ENCODE measurements at regions not wholly inside any gene's neighbourhood (a gene's known extent, or its start where the extent isn't known, plus 50 kb on each side); places are given as distances from the start of the nearest gene placed in this dataset.

GRCh38 chr1:106924360-106924759 lies 132.1 kb upstream of the PRMT6 start:
- DNase-seq (no peak), ATAC-seq (no peak)
- H3K9me3 ChIP-seq = no peaks in the 10 kb centered on the region
- no peak for TF ChIP-seq CTCF (IDR thresholded peaks at IDR 0.05)
- intact Hi-C loops (cut with DNase I) = no loop called here
- no peaks in the 10 kb centered on the region for H3K36me3 ChIP-seq
- H3K27me3 ChIP-seq = no peaks in the 10 kb centered on the region
- H3K27ac ChIP-seq = no peak overlapping the region
- H3K4me1 ChIP-seq = no peaks in the 10 kb centered on the region
- H3K4me3 ChIP-seq = no peak overlapping the region

GRCh38 chr1:106925750-106926149 lies 130.7 kb upstream of the PRMT6 start:
- no peaks in the 10 kb centered on the region for H3K4me1 ChIP-seq
- no peak for DNase-seq
- intact Hi-C loops (cut with DNase I) = no loop called here

GRCh38 chr1:106926803-106927582 lies 129.5 kb upstream of the PRMT6 start:
- no peak for DNase-seq
- Histone ChIP-seq H3K4me1 (no peaks in the 10 kb centered on the region), H3K4me3 (no peak overlapping the region), H3K9me3 (no peaks in the 10 kb centered on the region), H3K36me3 (no peaks in the 10 kb centered on the region), H3K27me3 (no peaks in the 10 kb centered on the region), H3K27ac (no peak overlapping the region)
- ATAC-seq = no peak
- TF ChIP-seq CTCF (IDR thresholded peaks at IDR 0.05) = no peak
- intact Hi-C loops (cut with DNase I) = no loop called here

More at GRCh38 chr1:106925750-106926149, 130.7 kb upstream of the PRMT6 start:
- Histone ChIP-seq H3K36me3 (no peaks in the 10 kb centered on the region), H3K27me3 (no peaks in the 10 kb centered on the region), H3K9me3 (no peaks in the 10 kb centered on the region), H3K27ac (no peak overlapping the region), H3K4me3 (no peak overlapping the region)
- no peak for ATAC-seq
- TF ChIP-seq CTCF (IDR thresholded peaks at IDR 0.05) = no peak

GRCh38 chr1:106937104-106937503 lies 119.4 kb upstream of the PRMT6 start:
- no peak for TF ChIP-seq CTCF (IDR thresholded peaks at IDR 0.05)
- Histone ChIP-seq H3K9me3 (no peaks in the 10 kb centered on the region), H3K36me3 (no peaks in the 10 kb centered on the region), H3K4me1 (no peaks in the 10 kb centered on the region), H3K27me3 (no peaks in the 10 kb centered on the region), H3K4me3 (no peak overlapping the region), H3K27ac (no peak overlapping the region)
- DNase-seq (no peak), ATAC-seq (no peak)
- intact Hi-C loops (cut with DNase I) = no loop called here

DNA sequence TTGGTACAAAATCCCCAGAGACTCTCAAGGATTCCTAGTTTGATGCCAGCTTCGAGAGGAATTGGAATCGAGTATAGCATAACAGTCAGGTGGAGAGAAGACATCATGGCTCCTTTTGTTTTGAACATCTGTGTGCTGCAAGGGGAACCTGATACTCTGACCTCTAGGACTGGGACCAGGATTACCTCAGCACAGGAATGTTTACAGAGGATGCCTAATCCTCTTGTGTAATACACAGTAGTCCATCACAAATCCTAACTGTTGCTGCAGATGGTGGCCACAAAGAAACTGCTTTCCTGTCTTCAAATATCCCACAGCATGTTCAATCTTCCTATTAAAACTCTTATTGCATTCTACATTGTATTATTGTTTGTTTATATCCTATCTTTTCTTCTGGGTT lies 111.8 kb upstream of the PRMT6 start:
- H3K4me1 ChIP-seq = no peaks in the 10 kb centered on the region
- no peak overlapping the region for H3K27ac ChIP-seq
- intact Hi-C loops (cut with DNase I) = no loop called here
- ATAC-seq (no peak), DNase-seq (no peak)
- no peaks in the 10 kb centered on the region for H3K9me3 ChIP-seq
- no peaks in the 10 kb centered on the region for H3K36me3 ChIP-seq
- no peak for TF ChIP-seq CTCF (IDR thresholded peaks at IDR 0.05)
- H3K27me3 ChIP-seq = no peaks in the 10 kb centered on the region
- H3K4me3 ChIP-seq = no peak overlapping the region

Measured in upper lobe of right lung (tissue), 1 donor.